ENCODE measurements at regions not wholly inside any gene's neighbourhood (a gene's known extent, or its start where the extent isn't known, plus 50 kb on each side); places are given as distances from the start of the nearest gene placed in this dataset.

DNA sequence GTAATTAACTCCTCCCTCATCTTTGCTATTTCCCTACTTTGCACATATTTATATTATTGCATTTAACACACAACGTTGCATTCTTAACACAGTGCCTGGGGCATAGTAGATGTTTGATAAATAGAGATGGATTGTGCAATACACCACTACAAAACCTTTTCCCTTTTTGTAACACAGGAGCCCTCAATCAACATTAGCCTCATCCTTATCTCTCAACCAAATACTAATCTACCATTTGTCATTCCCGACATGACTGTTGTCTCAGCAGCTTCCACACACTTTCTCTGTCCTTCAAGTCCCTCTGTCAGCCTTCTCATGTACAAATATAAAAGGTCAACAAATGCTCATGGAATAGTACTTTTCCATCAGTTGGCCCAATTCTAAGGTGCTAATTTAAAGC lies 78.9 kb upstream of the KCNK2 start:
- no peak for TF ChIP-seq EZH2 (IDR thresholded peaks at IDR 0.05; ENCODE audit: low read length, missing control alignments)
- TF ChIP-seq, protein P1, sequence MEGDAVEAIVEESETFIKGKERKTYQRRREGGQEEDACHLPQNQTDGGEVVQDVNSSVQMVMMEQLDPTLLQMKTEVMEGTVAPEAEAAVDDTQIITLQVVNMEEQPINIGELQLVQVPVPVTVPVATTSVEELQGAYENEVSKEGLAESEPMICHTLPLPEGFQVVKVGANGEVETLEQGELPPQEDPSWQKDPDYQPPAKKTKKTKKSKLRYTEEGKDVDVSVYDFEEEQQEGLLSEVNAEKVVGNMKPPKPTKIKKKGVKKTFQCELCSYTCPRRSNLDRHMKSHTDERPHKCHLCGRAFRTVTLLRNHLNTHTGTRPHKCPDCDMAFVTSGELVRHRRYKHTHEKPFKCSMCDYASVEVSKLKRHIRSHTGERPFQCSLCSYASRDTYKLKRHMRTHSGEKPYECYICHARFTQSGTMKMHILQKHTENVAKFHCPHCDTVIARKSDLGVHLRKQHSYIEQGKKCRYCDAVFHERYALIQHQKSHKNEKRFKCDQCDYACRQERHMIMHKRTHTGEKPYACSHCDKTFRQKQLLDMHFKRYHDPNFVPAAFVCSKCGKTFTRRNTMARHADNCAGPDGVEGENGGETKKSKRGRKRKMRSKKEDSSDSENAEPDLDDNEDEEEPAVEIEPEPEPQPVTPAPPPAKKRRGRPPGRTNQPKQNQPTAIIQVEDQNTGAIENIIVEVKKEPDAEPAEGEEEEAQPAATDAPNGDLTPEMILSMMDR (conservative IDR thresholded peaks at IDR 0.05 in 1 of 2, IDR thresholded peaks at IDR 0.05 in 1 of 2; ENCODE audit: low read depth in 1 of 2, low read length in 2 of 2), result no peak
- Histone ChIP-seq H3K27me3 (ENCODE audit: control insufficient read depth, insufficient read depth, low read length) (no peaks in the 10 kb centered on the region), H3K79me2 (ENCODE audit: control insufficient read depth, insufficient read depth, low read length) (no peaks in the 10 kb centered on the region), H4K20me1 (ENCODE audit: control insufficient read depth, extremely low read depth, insufficient read depth, low read length) (no peaks in the 10 kb centered on the region), H3K4me2 (ENCODE audit: extremely low read depth, insufficient read depth, low read length) (no peak overlapping the region), H3K4me1 (ENCODE audit: control insufficient read depth, extremely low read depth, insufficient read depth, low read length) (peaks cover 9% of the 10 kb centered on the region), H2AFZ (ENCODE audit: low read length) (no peak overlapping the region), H3K9ac (ENCODE audit: insufficient read depth, low read length) (no peak overlapping the region), H3K36me3 (ENCODE audit: control insufficient read depth, insufficient read depth, low read length) (no peaks in the 10 kb centered on the region), H3K9me3 (ENCODE audit: control insufficient read depth, insufficient read depth, low read depth, low read length) (no peaks in the 10 kb centered on the region), H3K27ac (ENCODE audit: insufficient read depth, low read length) (no peak overlapping the region), H3K4me3 (replicated peaks in 1 of 4; ENCODE audit: control extremely low read depth in 1 of 4, insufficient read depth in 1 of 4, low read depth in 3 of 4, low read length in 4 of 4) (no peak overlapping the region)
- no peak for DNase-seq (ENCODE audit: low read depth in 2 of 2)

DNA sequence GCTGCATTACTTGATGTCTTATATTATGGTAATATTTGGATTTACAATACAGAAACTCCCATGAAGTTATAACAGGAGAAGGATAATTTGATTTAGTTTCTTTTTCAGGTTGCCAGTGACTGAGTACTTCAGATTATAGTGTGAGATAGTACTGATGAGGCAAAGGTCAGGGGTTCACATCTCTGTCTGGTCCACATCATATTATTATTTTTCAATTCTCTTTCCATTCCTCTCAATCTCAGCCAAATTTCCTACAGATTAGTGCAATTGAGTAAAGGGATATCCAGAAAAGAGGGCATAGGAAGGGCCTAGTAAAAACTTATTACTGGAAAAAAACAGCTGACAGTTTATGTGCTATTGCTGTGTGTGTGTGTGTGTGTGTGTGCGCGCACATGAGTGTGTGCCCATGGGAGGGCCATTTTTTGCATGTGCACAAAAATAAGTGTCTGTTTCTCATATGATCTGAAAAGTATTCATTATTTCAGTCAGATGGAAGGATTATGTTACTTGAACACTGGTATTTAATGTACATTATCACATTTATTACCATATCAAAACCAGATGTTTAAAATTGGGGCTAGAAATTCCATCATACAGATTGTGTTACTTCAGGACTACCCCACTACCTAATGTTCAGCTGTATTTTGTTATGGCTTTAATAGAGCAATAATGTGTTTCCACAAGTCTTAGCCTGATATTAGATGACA lies 78.3 kb upstream of the KCNK2 start:
- Histone ChIP-seq H3K4me2 (ENCODE audit: extremely low read depth, insufficient read depth, low read length) (no peak overlapping the region), H2AFZ (ENCODE audit: low read length) (no peak overlapping the region), H3K79me2 (ENCODE audit: control insufficient read depth, insufficient read depth, low read length) (no peaks in the 10 kb centered on the region), H3K4me3 (replicated peaks in 1 of 4; ENCODE audit: control extremely low read depth in 1 of 4, insufficient read depth in 1 of 4, low read depth in 3 of 4, low read length in 4 of 4) (no peak overlapping the region), H3K9ac (ENCODE audit: insufficient read depth, low read length) (no peak overlapping the region), H3K36me3 (ENCODE audit: control insufficient read depth, insufficient read depth, low read length) (no peaks in the 10 kb centered on the region), H3K4me1 (ENCODE audit: control insufficient read depth, extremely low read depth, insufficient read depth, low read length) (peaks cover 9% of the 10 kb centered on the region), H3K27me3 (ENCODE audit: control insufficient read depth, insufficient read depth, low read length) (no peaks in the 10 kb centered on the region), H3K27ac (ENCODE audit: insufficient read depth, low read length) (no peak overlapping the region), H3K9me3 (ENCODE audit: control insufficient read depth, insufficient read depth, low read depth, low read length) (no peaks in the 10 kb centered on the region), H4K20me1 (ENCODE audit: control insufficient read depth, extremely low read depth, insufficient read depth, low read length) (no peaks in the 10 kb centered on the region)
- TF ChIP-seq EZH2 (IDR thresholded peaks at IDR 0.05; ENCODE audit: low read length, missing control alignments), result no peak
- TF ChIP-seq, protein P1 (conservative IDR thresholded peaks at IDR 0.05 in 1 of 2, IDR thresholded peaks at IDR 0.05 in 1 of 2; ENCODE audit: low read depth in 1 of 2, low read length in 2 of 2), result no peak
- peak in 1 of 2 donors; percentile 18 for DNase-seq (ENCODE audit: low read depth in 2 of 2)

DNA sequence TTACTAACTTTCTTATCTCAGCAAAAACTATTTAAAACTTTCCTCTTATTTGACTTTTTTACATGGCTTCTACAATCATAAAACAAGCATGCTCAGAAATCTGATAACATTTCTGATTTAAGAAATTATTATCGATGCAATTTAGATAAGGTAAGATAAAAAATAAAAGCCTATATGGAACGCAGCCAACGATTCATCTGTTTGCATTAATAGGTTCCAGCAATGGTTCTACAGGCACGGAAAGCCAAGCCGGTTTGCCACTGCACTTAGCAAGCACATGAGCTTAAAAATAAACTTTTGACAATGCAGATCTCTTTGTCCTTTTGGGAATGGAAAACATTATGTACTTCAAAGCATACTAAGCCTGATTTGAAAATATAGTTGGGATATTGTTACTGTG lies 77.5 kb upstream of the KCNK2 start:
- no peaks in the 10 kb centered on the region for H3K9me3 ChIP-seq (ENCODE audit: control insufficient read depth, insufficient read depth, low read depth, low read length)
- no peak overlapping the region for H3K27ac ChIP-seq (ENCODE audit: insufficient read depth, low read length)
- no peak overlapping the region for H3K4me2 ChIP-seq (ENCODE audit: extremely low read depth, insufficient read depth, low read length)
- TF ChIP-seq EZH2 (IDR thresholded peaks at IDR 0.05; ENCODE audit: low read length, missing control alignments), result no peak
- TF ChIP-seq, protein P1 (conservative IDR thresholded peaks at IDR 0.05 in 1 of 2, IDR thresholded peaks at IDR 0.05 in 1 of 2; ENCODE audit: low read depth in 1 of 2, low read length in 2 of 2), result no peak
- no peaks in the 10 kb centered on the region for H3K79me2 ChIP-seq (ENCODE audit: control insufficient read depth, insufficient read depth, low read length)
- H3K36me3 ChIP-seq (ENCODE audit: control insufficient read depth, insufficient read depth, low read length), result no peaks in the 10 kb centered on the region
- peak in 1 of 2 donors; percentile 22 for DNase-seq (ENCODE audit: low read depth in 2 of 2)
- peaks cover 9% of the 10 kb centered on the region for H3K4me1 ChIP-seq (ENCODE audit: control insufficient read depth, extremely low read depth, insufficient read depth, low read length)
- no peak overlapping the region for H3K9ac ChIP-seq (ENCODE audit: insufficient read depth, low read length)
- no peak overlapping the region for H3K4me3 ChIP-seq (replicated peaks in 1 of 4; ENCODE audit: control extremely low read depth in 1 of 4, insufficient read depth in 1 of 4, low read depth in 3 of 4, low read length in 4 of 4)
- H3K27me3 ChIP-seq (ENCODE audit: control insufficient read depth, insufficient read depth, low read length), result no peaks in the 10 kb centered on the region
- no peaks in the 10 kb centered on the region for H4K20me1 ChIP-seq (ENCODE audit: control insufficient read depth, extremely low read depth, insufficient read depth, low read length)
- H2AFZ ChIP-seq (ENCODE audit: low read length), result no peak overlapping the region
